ENCODE measurements at regions not wholly inside any gene's neighbourhood (a gene's known extent, or its start where the extent isn't known, plus 50 kb on each side); places are given as distances from the start of the nearest gene placed in this dataset.

DNA sequence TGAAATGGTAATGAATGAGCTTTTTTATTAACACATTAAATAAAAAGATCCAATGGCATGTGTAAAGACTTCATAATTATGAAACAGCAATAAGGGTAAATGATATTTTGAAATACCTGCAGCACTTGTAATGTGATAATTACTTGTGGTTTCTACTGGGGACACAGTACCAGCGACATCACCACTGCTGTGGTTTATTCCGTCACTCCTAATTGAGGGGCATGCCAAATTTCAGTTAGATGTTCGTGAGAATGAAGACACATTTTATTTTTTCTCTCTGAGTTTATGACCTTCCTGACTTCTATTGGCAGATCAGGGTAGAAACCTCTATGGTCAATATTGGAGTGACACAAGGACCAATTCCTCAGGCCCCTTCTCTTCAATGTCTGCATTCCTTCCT lies 131.9 kb upstream of the XYLT1 start:
- FAIRE-seq: no peak

More for the DNA sequence above, 131.9 kb upstream of the XYLT1 start:
- Histone ChIP-seq H3K9ac (ENCODE audit: insufficient read depth, low read depth, low read length) (no peak overlapping the region), H2AFZ (ENCODE audit: low read length) (no peak overlapping the region), H4K20me1 (ENCODE audit: insufficient read depth, low read length) (no peaks in the 10 kb centered on the region), H3K4me3 (replicated peaks in 1 of 3; ENCODE audit: insufficient read depth in 1 of 3, low read depth in 2 of 3, low read length in 3 of 3) (no peak overlapping the region), H3K79me2 (ENCODE audit: insufficient read depth, low read length) (no peaks in the 10 kb centered on the region), H3K27ac (ENCODE audit: extremely low read length, insufficient read depth, low read length) (no peak overlapping the region), H3K9me3 (ENCODE audit: low read length) (peaks cover 11% of the 10 kb centered on the region), H3K4me2 (ENCODE audit: low read depth, low read length) (no peak overlapping the region), H3K4me1 (ENCODE audit: insufficient read depth, low read length) (no peaks in the 10 kb centered on the region), H3K36me3 (replicated peaks in 1 of 2; ENCODE audit: control insufficient read depth in 1 of 2, insufficient read depth in 2 of 2, low read length in 2 of 2) (no peaks in the 10 kb centered on the region), H3K27me3 (ENCODE audit: control insufficient read depth in 1 of 2, insufficient read depth in 2 of 2, low read length in 2 of 2) (peaks cover 0 to 4% of the 10 kb centered on the region in 2 experiments; a peak in 2 of 5 replicates)
- DNase-seq (ENCODE audit: low spot score) (no peak), ATAC-seq (no peak)
- intact Hi-C loops (cut with micrococcal nuclease; ENCODE audit: unreplicated experiment) (no loop called here), in situ Hi-C loops (cut with HindIII; ENCODE audit: extremely low pct_ligation_motif_present, low pct_unique_long_range_greater_than_20kb) (no loop called here)
- ChIA-PET CTCF (ENCODE audit: low intra/inter-chr PET ratio, low total read pairs) (no interaction called here), POLR2A (no interaction called here)
- 11% methylated on average over 3 of the region's 3 CpGs for WGBS (ENCODE audit: low lambda C conversion rate)
- TF ChIP-seq RELA (CRISPR knock-in tag; IDR thresholded peaks at IDR 0.05) (no peak), SIX4 (CRISPR knock-in tag; IDR thresholded peaks at IDR 0.05) (no peak), SAFB2 (CRISPR knock-in tag; IDR thresholded peaks at IDR 0.05; ENCODE audit: borderline replicate concordance, low read depth) (no peak), ZNF143 (CRISPR knock-in tag; IDR thresholded peaks at IDR 0.05) (no peak), ZBTB40 (IDR thresholded peaks at IDR 0.05) (no peak), ZBTB40 (CRISPR knock-in tag; IDR thresholded peaks at IDR 0.05) (no peak), ZNF614 (CRISPR knock-in tag; IDR thresholded peaks at IDR 0.05; ENCODE audit: borderline replicate concordance) (no peak), ZBTB43 (CRISPR knock-in tag; conservative IDR thresholded peaks at IDR 0.05) (no peak), ZSCAN9 (CRISPR knock-in tag; IDR thresholded peaks at IDR 0.05; ENCODE audit: borderline replicate concordance) (no peak), SP5 (CRISPR knock-in tag; IDR thresholded peaks at IDR 0.05; ENCODE audit: borderline replicate concordance, low read depth) (no peak)
- no TSS peak for BruUV-seq (replicated peaks)

Measured in HepG2 (cell line).